Breast epithelium (tissue), 3 donors: ENCODE measurements at regions not wholly inside any gene's neighbourhood (a gene's known extent, or its start where the extent isn't known, plus 50 kb on each side); places are given as distances from the start of the nearest gene placed in this dataset.

ENCODE experiments used
- CTCF ChIP-seq, 3 donors: fragments of 450-650 bp; IDR thresholded peaks; one replicate each; pipeline ENCODE4 v1.5.1; 2016 to 2017; ENCODE audit warnings: antibody characterized with exemption in 3 of 3, mild to moderate bottlenecking in 3 of 3, moderate library complexity in 3 of 3
- POLR2A ChIP-seq: fragments of 450-650 bp; IDR thresholded peaks from one replicate; pipeline ENCODE4 v1.6.1; 2016; ENCODE audit warnings: antibody characterized with exemption, mild to moderate bottlenecking, moderate library complexity
- POLR2AphosphoS5 ChIP-seq, 3 donors: sonication (generic); formaldehyde crosslinking; IDR thresholded peaks; one replicate each; pipeline ENCODE4 v1.6.1; 2017; ENCODE audit warnings: antibody characterized with exemption in 3 of 3

GRCh38 chr11:70848243-70848750 lies 404.1 kb downstream of the SHANK2 start:
- no peak for TF ChIP-seq CTCF (IDR thresholded peaks at IDR 0.05)
- no peak for TF ChIP-seq POLR2A
- TF ChIP-seq POLR2AphosphoS5 (IDR thresholded peaks at IDR 0.05): no peak
